Body of pancreas (tissue), 4 donors: ENCODE measurements at regions not wholly inside any gene's neighbourhood (a gene's known extent, or its start where the extent isn't known, plus 50 kb on each side); places are given as distances from the start of the nearest gene placed in this dataset.

Source experiments
- POLR2A ChIP-seq, 3 donors: fragments of 450-650 bp; IDR thresholded peaks; one replicate each; pipeline ENCODE4 v1.6.1; 2016; ENCODE audit warnings: antibody characterized with exemption in 3 of 3, mild to moderate bottlenecking in 2 of 3
- TF ChIP-seq, protein P1 (sequence below), 7 experiments: fragments of 450-650 bp in 4 of 7; fragments of 200-600 bp in 3 of 7; sonication (generic) in 3 of 7; IDR thresholded peaks; one replicate each; pipeline ENCODE4 v1.5.1; 2016 to 2019; ENCODE audit warnings: antibody characterized with exemption in 7 of 7

DNA sequence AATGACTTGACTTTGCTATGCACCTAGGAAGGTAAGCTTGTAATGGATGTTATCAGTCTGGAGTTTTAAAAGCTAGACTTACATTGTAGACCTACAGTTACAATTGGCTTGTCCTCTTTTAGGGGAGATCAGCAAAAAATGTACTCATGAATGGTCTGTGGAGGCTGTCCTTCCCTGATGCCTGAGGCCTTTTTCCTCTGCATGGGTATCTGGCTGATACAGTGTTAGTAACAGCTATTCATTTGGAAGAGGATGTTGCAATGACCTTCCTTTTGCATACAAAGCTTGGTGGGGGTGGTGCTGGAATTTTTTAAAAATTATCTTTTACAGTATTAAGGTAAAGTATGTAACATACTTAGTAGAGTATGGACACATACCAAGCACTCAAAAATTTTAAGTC, 525.5 kb downstream of the KIF2B start:
- no peak for TF ChIP-seq POLR2A (IDR thresholded peaks at IDR 0.05)
- TF ChIP-seq, protein P1, sequence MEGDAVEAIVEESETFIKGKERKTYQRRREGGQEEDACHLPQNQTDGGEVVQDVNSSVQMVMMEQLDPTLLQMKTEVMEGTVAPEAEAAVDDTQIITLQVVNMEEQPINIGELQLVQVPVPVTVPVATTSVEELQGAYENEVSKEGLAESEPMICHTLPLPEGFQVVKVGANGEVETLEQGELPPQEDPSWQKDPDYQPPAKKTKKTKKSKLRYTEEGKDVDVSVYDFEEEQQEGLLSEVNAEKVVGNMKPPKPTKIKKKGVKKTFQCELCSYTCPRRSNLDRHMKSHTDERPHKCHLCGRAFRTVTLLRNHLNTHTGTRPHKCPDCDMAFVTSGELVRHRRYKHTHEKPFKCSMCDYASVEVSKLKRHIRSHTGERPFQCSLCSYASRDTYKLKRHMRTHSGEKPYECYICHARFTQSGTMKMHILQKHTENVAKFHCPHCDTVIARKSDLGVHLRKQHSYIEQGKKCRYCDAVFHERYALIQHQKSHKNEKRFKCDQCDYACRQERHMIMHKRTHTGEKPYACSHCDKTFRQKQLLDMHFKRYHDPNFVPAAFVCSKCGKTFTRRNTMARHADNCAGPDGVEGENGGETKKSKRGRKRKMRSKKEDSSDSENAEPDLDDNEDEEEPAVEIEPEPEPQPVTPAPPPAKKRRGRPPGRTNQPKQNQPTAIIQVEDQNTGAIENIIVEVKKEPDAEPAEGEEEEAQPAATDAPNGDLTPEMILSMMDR (IDR thresholded peaks at IDR 0.05): no peak
